Panc1 (cell line): ENCODE measurements at regions not wholly inside any gene's neighbourhood (a gene's known extent, or its start where the extent isn't known, plus 50 kb on each side); places are given as distances from the start of the nearest gene placed in this dataset.

Experiments
- ATAC-seq: fragments of 200-7000 bp; cut with Tn5 transposase; 2 replicates; pipeline ENCODE4 v1.9.1; 2020; ENCODE audit warnings: mild to moderate bottlenecking, moderate library complexity
- BruUV-seq: library from RNA; stranded (reverse); fragments of 400-500 nt; replicated peaks from 2 replicates; lab custom pipeline; 2021; lab: Mats Ljungman, UMichigan
- CTCF ChIA-PET: fragments of 300-600 bp; sonication (Branson Sonifier 250); formaldehyde crosslinking; loops from one replicate; lab custom pipeline; 2022; ENCODE audit warnings: antibody characterized with exemption; lab: Charles Lee
- POLR2A ChIA-PET: fragments of 300-600 bp; sonication (Branson Sonifier 250); formaldehyde crosslinking; loops from one replicate; lab custom pipeline; 2022; ENCODE audit warnings: antibody characterized with exemption; lab: Charles Lee
- DNase-seq: peaks from one replicate; pipeline ENCODE4 v3.0.0-alpha.2; 2010; ENCODE audit warnings: low read depth, low spot score
- H3K27ac ChIP-seq: 2 replicates; pipeline ENCODE4 v1.5.1; 2011; ENCODE audit warnings: mild to moderate bottlenecking, low read length, inconsistent platforms
- H3K27me3 ChIP-seq: fragments of 200-500 bp; sonication (Bioruptor generic); 2 replicates; pipeline ENCODE4 v1.6.0; 2014; ENCODE audit warnings: low read length, inconsistent platforms; ENCODE audit not compliant: control insufficient read depth, insufficient read depth
- H3K36me3 ChIP-seq: fragments of 200-500 bp; sonication (Bioruptor generic); 2 replicates; pipeline ENCODE4 v1.5.1; 2014; ENCODE audit warnings: inconsistent platforms, mild to moderate bottlenecking, low read length, moderate library complexity; ENCODE audit not compliant: control insufficient read depth, insufficient read depth
- H3K4me1 ChIP-seq: 2 replicates; pipeline ENCODE4 v1.5.1; 2011; ENCODE audit warnings: inconsistent platforms, mild to moderate bottlenecking, low read length, moderate library complexity; ENCODE audit not compliant: control insufficient read depth, insufficient read depth
- H3K4me3 ChIP-seq, 2 experiments: 2 replicates each; pipeline ENCODE4 v1.5.1; 2011 to 2012; ENCODE audit warnings: low read depth in 2 of 2, low read length in 2 of 2, mild to moderate bottlenecking in 2 of 2, inconsistent platforms in 1 of 2, moderate library complexity in 1 of 2
- H3K9me3 ChIP-seq: fragments of 200-500 bp; sonication (Bioruptor generic); 2 replicates; pipeline ENCODE4 v1.5.1; 2014; ENCODE audit warnings: low read depth, mild to moderate bottlenecking, inconsistent platforms, low read length, moderate library complexity; ENCODE audit not compliant: control insufficient read depth, insufficient read depth
- POLR2AphosphoS5 ChIP-seq: IDR thresholded peaks from 2 replicates; pipeline ENCODE4 v1.6.1; 2012; ENCODE audit warnings: mild to moderate bottlenecking, low read depth, low read length, moderate library complexity
- SIN3A ChIP-seq: IDR thresholded peaks from 2 replicates; pipeline ENCODE4 v1.6.1; 2012; ENCODE audit warnings: low read depth, mild to moderate bottlenecking, low read length, moderate library complexity, borderline replicate concordance; ENCODE audit not compliant: insufficient read depth
- TCF7L2 ChIP-seq: IDR thresholded peaks from 2 replicates; pipeline ENCODE4 v1.6.1; 2011; ENCODE audit warnings: mild to moderate bottlenecking, low read depth, low read length, inconsistent platforms
- in situ Hi-C: cut with HindIII; loops from 2 replicates; pipeline ENCODE4 v1.10.0; 2016; ENCODE audit warnings: low sequenced_read_pairs, low pct_unique_long_range_greater_than_20kb
- intact Hi-C: fragments of 100-400 bp; cut with micrococcal nuclease; formaldehyde crosslinking; loops from one replicate; pipeline ENCODE4 v1.10.0; 2022; ENCODE audit not compliant: unreplicated experiment
- TF ChIP-seq, protein P1 (sequence below): fragments of 450-650 bp; IDR thresholded peaks from 2 replicates; pipeline ENCODE4 v1.5.1; 2017; ENCODE audit warnings: mild to moderate bottlenecking
- TF ChIP-seq, protein P2 (sequence below), 2 experiments: IDR thresholded peaks; 2 replicates each; pipeline ENCODE4 v1.6.1; 2011 to 2012; ENCODE audit warnings: low read depth in 2 of 2, control low read depth in 1 of 2, low read length in 1 of 2, mild to moderate bottlenecking in 1 of 2, moderate library complexity in 1 of 2; ENCODE audit not compliant: insufficient read depth in 1 of 2

DNA sequence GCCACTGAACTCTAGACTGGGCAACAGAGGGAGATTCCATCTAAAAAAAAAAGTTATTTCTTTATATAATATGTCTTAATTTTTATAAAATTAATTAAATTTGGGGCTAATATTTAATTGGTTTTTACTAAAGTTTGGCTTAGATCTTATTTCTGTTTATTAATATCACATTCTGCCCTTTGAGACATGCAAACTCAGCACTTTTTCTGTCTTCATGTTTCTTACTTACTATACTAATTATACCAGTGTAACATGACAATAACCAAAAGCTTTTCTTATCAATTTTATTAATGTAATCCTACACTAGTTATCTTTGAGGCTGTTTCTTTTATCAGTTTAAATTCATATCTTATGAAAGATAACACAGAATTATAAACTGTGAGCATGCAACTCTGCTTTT is 475.9 kb upstream of the GRID2 start:
- BruUV-seq, result no TSS peak

DNA sequence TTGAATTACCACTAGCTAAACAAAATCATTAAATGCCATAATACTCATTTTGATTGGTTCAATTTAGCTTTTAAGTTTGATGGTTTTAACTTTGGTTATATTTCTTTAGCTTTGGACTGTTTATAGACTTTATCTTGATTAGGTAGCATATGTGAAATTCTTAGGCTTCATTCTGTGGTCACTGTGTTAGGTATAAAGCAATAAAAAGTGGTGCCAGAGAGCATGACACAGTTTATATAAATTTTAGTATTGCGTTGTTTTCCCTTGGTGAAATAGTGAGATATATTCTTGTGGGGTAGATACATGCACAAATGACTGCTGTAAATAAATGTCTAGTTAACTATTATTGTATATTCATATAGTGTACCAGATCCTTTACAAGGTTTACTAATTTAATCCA is 474.2 kb upstream of the GRID2 start:
- ChIA-PET POLR2A (no interaction called here), CTCF (no interaction called here)
- BruUV-seq, result no TSS peak
- intact Hi-C loops (no loop called here), in situ Hi-C loops (no loop called here)
- ATAC-seq, result no peak
- no peaks in the 10 kb centered on the region for H3K36me3 ChIP-seq
- H3K27ac ChIP-seq, result no peak overlapping the region
- no peaks in the 10 kb centered on the region for H3K9me3 ChIP-seq
- no peaks in the 10 kb centered on the region for H3K27me3 ChIP-seq
- H3K4me1 ChIP-seq, result no peaks in the 10 kb centered on the region
- no peak overlapping the region for H3K4me3 ChIP-seq
- TF ChIP-seq, protein P1, sequence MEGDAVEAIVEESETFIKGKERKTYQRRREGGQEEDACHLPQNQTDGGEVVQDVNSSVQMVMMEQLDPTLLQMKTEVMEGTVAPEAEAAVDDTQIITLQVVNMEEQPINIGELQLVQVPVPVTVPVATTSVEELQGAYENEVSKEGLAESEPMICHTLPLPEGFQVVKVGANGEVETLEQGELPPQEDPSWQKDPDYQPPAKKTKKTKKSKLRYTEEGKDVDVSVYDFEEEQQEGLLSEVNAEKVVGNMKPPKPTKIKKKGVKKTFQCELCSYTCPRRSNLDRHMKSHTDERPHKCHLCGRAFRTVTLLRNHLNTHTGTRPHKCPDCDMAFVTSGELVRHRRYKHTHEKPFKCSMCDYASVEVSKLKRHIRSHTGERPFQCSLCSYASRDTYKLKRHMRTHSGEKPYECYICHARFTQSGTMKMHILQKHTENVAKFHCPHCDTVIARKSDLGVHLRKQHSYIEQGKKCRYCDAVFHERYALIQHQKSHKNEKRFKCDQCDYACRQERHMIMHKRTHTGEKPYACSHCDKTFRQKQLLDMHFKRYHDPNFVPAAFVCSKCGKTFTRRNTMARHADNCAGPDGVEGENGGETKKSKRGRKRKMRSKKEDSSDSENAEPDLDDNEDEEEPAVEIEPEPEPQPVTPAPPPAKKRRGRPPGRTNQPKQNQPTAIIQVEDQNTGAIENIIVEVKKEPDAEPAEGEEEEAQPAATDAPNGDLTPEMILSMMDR, result no peak
- TF ChIP-seq SIN3A, result no peak
- no peak for TF ChIP-seq POLR2AphosphoS5
- TF ChIP-seq, protein P2, sequence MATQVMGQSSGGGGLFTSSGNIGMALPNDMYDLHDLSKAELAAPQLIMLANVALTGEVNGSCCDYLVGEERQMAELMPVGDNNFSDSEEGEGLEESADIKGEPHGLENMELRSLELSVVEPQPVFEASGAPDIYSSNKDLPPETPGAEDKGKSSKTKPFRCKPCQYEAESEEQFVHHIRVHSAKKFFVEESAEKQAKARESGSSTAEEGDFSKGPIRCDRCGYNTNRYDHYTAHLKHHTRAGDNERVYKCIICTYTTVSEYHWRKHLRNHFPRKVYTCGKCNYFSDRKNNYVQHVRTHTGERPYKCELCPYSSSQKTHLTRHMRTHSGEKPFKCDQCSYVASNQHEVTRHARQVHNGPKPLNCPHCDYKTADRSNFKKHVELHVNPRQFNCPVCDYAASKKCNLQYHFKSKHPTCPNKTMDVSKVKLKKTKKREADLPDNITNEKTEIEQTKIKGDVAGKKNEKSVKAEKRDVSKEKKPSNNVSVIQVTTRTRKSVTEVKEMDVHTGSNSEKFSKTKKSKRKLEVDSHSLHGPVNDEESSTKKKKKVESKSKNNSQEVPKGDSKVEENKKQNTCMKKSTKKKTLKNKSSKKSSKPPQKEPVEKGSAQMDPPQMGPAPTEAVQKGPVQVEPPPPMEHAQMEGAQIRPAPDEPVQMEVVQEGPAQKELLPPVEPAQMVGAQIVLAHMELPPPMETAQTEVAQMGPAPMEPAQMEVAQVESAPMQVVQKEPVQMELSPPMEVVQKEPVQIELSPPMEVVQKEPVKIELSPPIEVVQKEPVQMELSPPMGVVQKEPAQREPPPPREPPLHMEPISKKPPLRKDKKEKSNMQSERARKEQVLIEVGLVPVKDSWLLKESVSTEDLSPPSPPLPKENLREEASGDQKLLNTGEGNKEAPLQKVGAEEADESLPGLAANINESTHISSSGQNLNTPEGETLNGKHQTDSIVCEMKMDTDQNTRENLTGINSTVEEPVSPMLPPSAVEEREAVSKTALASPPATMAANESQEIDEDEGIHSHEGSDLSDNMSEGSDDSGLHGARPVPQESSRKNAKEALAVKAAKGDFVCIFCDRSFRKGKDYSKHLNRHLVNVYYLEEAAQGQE (IDR thresholded peaks at IDR 0.05; ENCODE audit: insufficient read depth in 1 of 2, low read depth in 2 of 2, low read length in 1 of 2), result no peak
- no peak for TF ChIP-seq TCF7L2
- DNase-seq, result no peak

More for the DNA sequence above, 475.9 kb upstream of the GRID2 start:
- POLR2A ChIA-PET, result no interaction called here
- DNase-seq, result no peak
- Histone ChIP-seq H3K27me3 (no peaks in the 10 kb centered on the region), H3K9me3 (no peaks in the 10 kb centered on the region), H3K36me3 (no peaks in the 10 kb centered on the region), H3K4me1 (no peaks in the 10 kb centered on the region), H3K4me3 (no peak overlapping the region), H3K27ac (no peak overlapping the region)
- CTCF ChIA-PET, result no interaction called here
- in situ Hi-C loops (no loop called here), intact Hi-C loops (no loop called here)
- ATAC-seq, result no peak
- TF ChIP-seq, protein P2 (IDR thresholded peaks at IDR 0.05; ENCODE audit: insufficient read depth in 1 of 2, low read depth in 2 of 2, low read length in 1 of 2), result no peak
- no peak for TF ChIP-seq POLR2AphosphoS5
